Fibroblast of lung (primary cell): ENCODE measurements at regions not wholly inside any gene's neighbourhood (a gene's known extent, or its start where the extent isn't known, plus 50 kb on each side); places are given as distances from the start of the nearest gene placed in this dataset.
A peak's percentile ranks its signal among the peaks of the same experiment; 100 is the strongest.

ENCODE experiments used
- DNase-seq, 2 donors: peaks; one replicate each; pipeline versions ENCODE4 v3.0.0 to v3.0.0-alpha.2; 2010; ENCODE audit warnings: low read depth in 2 of 2
- H2AFZ ChIP-seq: 2 replicates; pipeline ENCODE4 v1.5.1; 2012; ENCODE audit warnings: low read length, control low read depth, inconsistent platforms
- H3K27ac ChIP-seq: 2 replicates; pipeline ENCODE4 v1.5.1; 2011; ENCODE audit warnings: low read length, control low read depth; ENCODE audit not compliant: insufficient read depth
- H3K27me3 ChIP-seq: 2 replicates; pipeline ENCODE4 v1.5.1; 2011; ENCODE audit warnings: mild to moderate bottlenecking, low read length; ENCODE audit not compliant: control insufficient read depth, insufficient read depth
- H3K36me3 ChIP-seq: 2 replicates; pipeline ENCODE4 v1.5.1; 2011; ENCODE audit warnings: low read length; ENCODE audit not compliant: control insufficient read depth, insufficient read depth
- H3K4me1 ChIP-seq: 2 replicates; pipeline ENCODE4 v1.5.1; 2011; ENCODE audit warnings: low read length; ENCODE audit not compliant: control insufficient read depth, insufficient read depth; ENCODE audit errors: extremely low read depth
- H3K4me2 ChIP-seq: 2 replicates; pipeline ENCODE4 v1.5.1; 2011; ENCODE audit warnings: low read length, control low read depth; ENCODE audit not compliant: insufficient read depth; ENCODE audit errors: extremely low read depth
- H3K4me3 ChIP-seq, 4 experiments: fragments of 200-600 bp in 1 of 4; sonication (generic) in 1 of 4; replicated peaks in 1 of 4; 2 replicates each; pipeline ENCODE4 v1.5.1; 2011 to 2016; ENCODE audit warnings: low read length in 4 of 4, low read depth in 3 of 4, mild to moderate bottlenecking in 3 of 4, control low read depth in 2 of 4, inconsistent platforms in 1 of 4, mixed read lengths in 1 of 4; ENCODE audit not compliant: insufficient read depth in 1 of 4; ENCODE audit errors: control extremely low read depth in 1 of 4
- H3K79me2 ChIP-seq: 2 replicates; pipeline ENCODE4 v1.5.1; 2012; ENCODE audit warnings: mild to moderate bottlenecking, low read length, inconsistent platforms; ENCODE audit not compliant: control insufficient read depth, insufficient read depth
- H3K9ac ChIP-seq: 2 replicates; pipeline ENCODE4 v1.5.1; 2011; ENCODE audit warnings: mild to moderate bottlenecking, low read length, control low read depth; ENCODE audit not compliant: insufficient read depth
- H3K9me3 ChIP-seq: 2 replicates; pipeline ENCODE4 v1.5.1; 2012; ENCODE audit warnings: low read depth, low read length; ENCODE audit not compliant: control insufficient read depth, insufficient read depth
- H4K20me1 ChIP-seq: 2 replicates; pipeline ENCODE4 v1.5.1; 2011; ENCODE audit warnings: low read length; ENCODE audit not compliant: control insufficient read depth, insufficient read depth; ENCODE audit errors: extremely low read depth
- CTCF ChIP-seq, 2 donors: IDR thresholded peaks in 1 of 2; conservative IDR thresholded peaks in 1 of 2; 1 replicate in 1 of 2; 2 replicates in 1 of 2; pipeline ENCODE4 v1.5.1; 2011 to 2012; ENCODE audit warnings: low read length in 2 of 2, control low read depth in 1 of 2, inconsistent platforms in 1 of 2, low read depth in 1 of 2, mild to moderate bottlenecking in 1 of 2
- EZH2 ChIP-seq: IDR thresholded peaks from 2 replicates; pipeline ENCODE4 v1.5.1; 2012; ENCODE audit warnings: low read length, control low read depth, mild to moderate bottlenecking; ENCODE audit errors: missing control alignments

GRCh38 chr13:81606074-81606473, 1265.1 kb upstream of the SPRY2 start:
- DNase-seq, result no peak
- Histone ChIP-seq H3K79me2 (no peaks in the 10 kb centered on the region), H3K9ac (no peak overlapping the region), H3K27ac (no peak overlapping the region), H3K4me3 (no peak overlapping the region), H3K27me3 (no peaks in the 10 kb centered on the region), H3K9me3 (no peaks in the 10 kb centered on the region), H3K4me1 (no peaks in the 10 kb centered on the region), H3K4me2 (no peak overlapping the region), H2AFZ (no peak overlapping the region), H3K36me3 (no peaks in the 10 kb centered on the region), H4K20me1 (no peaks in the 10 kb centered on the region)
- TF ChIP-seq CTCF (conservative IDR thresholded peaks at IDR 0.05 in 1 of 2, IDR thresholded peaks at IDR 0.05 in 1 of 2; ENCODE audit: low read depth in 1 of 2, low read length in 2 of 2), result no peak
- no peak for TF ChIP-seq EZH2

DNA sequence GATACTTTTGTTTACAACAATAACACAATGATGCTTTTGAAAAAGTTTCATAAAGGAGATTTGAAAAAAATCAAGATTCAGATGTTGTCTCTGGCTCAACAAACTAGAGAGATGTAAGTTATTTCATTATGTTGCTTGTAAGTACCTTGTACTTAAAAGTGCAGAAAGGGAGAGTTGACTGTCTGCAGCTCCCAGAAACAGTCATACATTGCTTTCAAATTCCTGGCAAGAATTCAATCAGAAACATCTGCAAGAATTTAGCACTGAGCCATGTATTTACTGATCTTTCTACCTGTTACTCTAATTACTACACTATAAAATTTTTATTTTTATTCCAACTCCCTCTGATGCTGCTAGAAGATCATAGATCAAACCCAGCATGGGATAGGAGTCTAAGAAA, 1261.3 kb upstream of the SPRY2 start:
- H3K79me2 ChIP-seq, result no peaks in the 10 kb centered on the region
- no peak overlapping the region for H3K27ac ChIP-seq
- H3K9ac ChIP-seq, result no peak overlapping the region
- DNase-seq, result peak in 1 of 2 donors; percentile 20
- no peaks in the 10 kb centered on the region for H3K4me1 ChIP-seq
- H3K36me3 ChIP-seq, result no peaks in the 10 kb centered on the region
- no peak overlapping the region for H3K4me3 ChIP-seq
- no peaks in the 10 kb centered on the region for H3K27me3 ChIP-seq
- H3K9me3 ChIP-seq, result no peaks in the 10 kb centered on the region
- no peak overlapping the region for H3K4me2 ChIP-seq
- H2AFZ ChIP-seq, result no peak overlapping the region
- TF ChIP-seq EZH2 (no peak), CTCF (conservative IDR thresholded peaks at IDR 0.05 in 1 of 2, IDR thresholded peaks at IDR 0.05 in 1 of 2; ENCODE audit: low read depth in 1 of 2, low read length in 2 of 2) (no peak)
- H4K20me1 ChIP-seq, result no peaks in the 10 kb centered on the region

- Histone ChIP-seq H3K27ac (no peak overlapping the region), H3K9me3 (no peaks in the 10 kb centered on the region), H4K20me1 (no peaks in the 10 kb centered on the region), H3K4me2 (no peak overlapping the region), H3K9ac (no peak overlapping the region), H3K36me3 (no peaks in the 10 kb centered on the region), H3K79me2 (no peaks in the 10 kb centered on the region), H3K27me3 (no peaks in the 10 kb centered on the region), H3K4me1 (no peaks in the 10 kb centered on the region), H2AFZ (no peak overlapping the region), H3K4me3 (no peak overlapping the region)
- TF ChIP-seq CTCF (conservative IDR thresholded peaks at IDR 0.05 in 1 of 2, IDR thresholded peaks at IDR 0.05 in 1 of 2; ENCODE audit: low read depth in 1 of 2, low read length in 2 of 2) (no peak), EZH2 (no peak)
- DNase-seq, result no peak
These were observed 1256.2 kb upstream of the SPRY2 start for GRCh38 chr13:81597101-81597500.
